Activated CD4-positive, alpha-beta memory T cell treated with anti-CD3 and anti-CD28 coated beads for 36 hours (primary cell): ENCODE measurements at regions not wholly inside any gene's neighbourhood (a gene's known extent, or its start where the extent isn't known, plus 50 kb on each side); places are given as distances from the start of the nearest gene placed in this dataset.
A peak's percentile ranks its signal among the peaks of the same experiment; 100 is the strongest.
"Not testable (repeated sequence)": the region's sequence is repeated elsewhere in the genome, so short reads cannot be mapped to it uniquely, and the experiment has no call there.

Experiments
- CTCF ChIA-PET: fragments of 350-600 bp; sonication (Branson Sonifier 250); formaldehyde crosslinking; loops from one replicate; lab custom pipeline; 2021; ENCODE audit warnings: antibody characterized with exemption, inconsistent platforms; lab: Charles Lee
- POLR2A ChIA-PET: fragments of 350-600 bp; sonication (Branson Sonifier 250); formaldehyde crosslinking; loops from one replicate; lab custom pipeline; 2021; ENCODE audit warnings: antibody characterized with exemption; lab: Charles Lee
- DNase-seq: peaks from one replicate; pipeline ENCODE4 v3.0.0-alpha.2; 2020
- H3K27ac Mint-ChIP-seq: one replicate; pipeline ENCODE4 v1.8.0; 2021; ENCODE audit warnings: mixed read lengths
- H3K27me3 Mint-ChIP-seq: one replicate; pipeline ENCODE4 v1.8.0; 2021; ENCODE audit warnings: mixed read lengths
- H3K36me3 Mint-ChIP-seq: one replicate; pipeline ENCODE4 v1.8.0; 2021; ENCODE audit warnings: mixed read lengths
- H3K4me1 Mint-ChIP-seq: one replicate; pipeline ENCODE4 v1.8.0; 2021; ENCODE audit warnings: low read depth, mixed read lengths
- H3K4me3 Mint-ChIP-seq: one replicate; pipeline ENCODE4 v1.8.0; 2021; ENCODE audit warnings: mild to moderate bottlenecking, mixed read lengths
- H3K9me3 Mint-ChIP-seq: one replicate; pipeline ENCODE4 v1.8.0; 2021; ENCODE audit warnings: mixed read lengths
- intact Hi-C: fragments of 100-400 bp; cut with micrococcal nuclease; formaldehyde crosslinking; loops from one replicate; pipeline ENCODE4 v1.15.1; 2023

DNA sequence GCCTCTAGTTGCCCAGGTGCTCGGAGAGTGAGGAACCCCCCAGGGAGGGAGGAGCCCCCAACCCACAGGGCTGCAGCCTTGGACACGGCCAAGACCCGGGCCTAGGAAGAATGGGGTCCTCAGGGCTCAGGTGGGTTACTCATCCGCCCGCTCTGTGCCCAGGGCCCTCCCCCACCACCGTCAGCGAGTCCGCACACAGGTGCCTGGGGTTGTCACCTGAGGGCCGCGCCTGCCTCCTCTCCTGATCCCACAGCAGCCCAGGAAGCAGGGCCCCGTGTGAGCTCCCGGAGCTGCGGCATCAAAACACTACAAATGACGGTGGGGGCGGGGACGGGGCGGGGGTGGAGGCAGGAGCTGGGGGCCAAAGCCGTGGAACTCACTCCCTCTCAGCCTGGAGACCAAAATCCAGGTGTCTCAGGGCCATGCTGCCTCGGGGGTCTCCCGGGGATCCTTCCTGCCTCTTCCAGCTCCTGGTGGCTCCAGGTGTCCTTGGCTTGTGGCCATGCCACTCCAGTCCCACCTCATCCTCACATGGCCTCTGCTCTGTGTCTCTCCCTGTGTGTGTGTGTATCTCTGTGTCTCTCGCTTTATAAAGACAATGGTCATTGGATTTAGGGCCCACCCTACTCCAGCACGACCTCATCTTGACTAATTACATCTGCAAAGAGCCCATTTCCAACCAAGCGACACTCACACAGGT lies 172.7 kb downstream of the NPIPB11 start:
- H3K4me3 Mint-ChIP-seq, H3K27me3 Mint-ChIP-seq, POLR2A ChIA-PET, intact Hi-C loops, H3K4me1 Mint-ChIP-seq, H3K36me3 Mint-ChIP-seq, DNase-seq, H3K27ac Mint-ChIP-seq, H3K9me3 Mint-ChIP-seq, CTCF ChIA-PET: not testable (repeated sequence)

DNA sequence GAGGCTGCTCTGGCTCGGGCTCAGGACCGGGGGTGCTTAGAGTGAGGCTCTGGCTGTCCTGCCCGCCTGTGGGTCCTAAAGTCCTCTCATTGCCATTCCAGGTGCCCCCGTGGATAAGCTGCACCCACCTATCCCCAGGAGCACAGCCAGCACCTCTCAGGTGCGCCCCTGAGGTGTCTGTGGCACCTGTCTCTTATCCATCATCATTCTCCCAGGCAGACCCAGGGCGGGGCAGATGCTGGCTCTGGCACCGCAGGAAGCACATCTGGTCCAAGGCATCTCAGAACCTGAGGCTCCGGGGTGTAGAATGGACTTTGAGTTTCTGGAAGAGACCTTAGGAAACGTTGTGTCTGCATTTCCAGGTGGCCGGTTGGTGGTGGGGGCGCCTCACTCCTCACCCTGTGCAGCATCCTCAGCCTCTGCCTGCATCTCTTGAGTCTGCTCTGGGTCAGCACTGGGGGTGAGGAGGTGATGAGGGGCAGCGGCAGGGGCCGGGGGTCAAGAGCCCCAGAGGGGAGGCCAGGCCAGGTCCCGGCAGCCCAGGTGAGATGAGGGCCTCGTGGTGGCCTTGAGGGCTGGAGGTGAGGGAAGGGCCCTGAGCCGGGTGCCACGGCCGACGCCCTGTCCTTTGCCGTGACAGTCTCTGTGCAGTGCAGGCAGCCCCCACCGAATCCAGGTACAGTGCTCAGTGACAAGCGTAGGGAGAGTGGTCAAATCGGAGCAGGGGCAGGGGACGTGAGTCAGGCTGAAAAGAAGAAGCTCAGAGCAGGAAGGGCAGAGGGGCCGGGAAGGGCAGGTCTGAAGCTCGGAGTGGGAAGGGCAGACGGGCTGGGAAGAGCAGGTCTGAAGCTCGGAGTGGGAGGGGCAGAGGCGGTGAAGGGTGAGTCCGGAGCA lies 173.5 kb downstream of the NPIPB11 start:
- H3K9me3 Mint-ChIP-seq = no peaks in the 10 kb centered on the region

DNA sequence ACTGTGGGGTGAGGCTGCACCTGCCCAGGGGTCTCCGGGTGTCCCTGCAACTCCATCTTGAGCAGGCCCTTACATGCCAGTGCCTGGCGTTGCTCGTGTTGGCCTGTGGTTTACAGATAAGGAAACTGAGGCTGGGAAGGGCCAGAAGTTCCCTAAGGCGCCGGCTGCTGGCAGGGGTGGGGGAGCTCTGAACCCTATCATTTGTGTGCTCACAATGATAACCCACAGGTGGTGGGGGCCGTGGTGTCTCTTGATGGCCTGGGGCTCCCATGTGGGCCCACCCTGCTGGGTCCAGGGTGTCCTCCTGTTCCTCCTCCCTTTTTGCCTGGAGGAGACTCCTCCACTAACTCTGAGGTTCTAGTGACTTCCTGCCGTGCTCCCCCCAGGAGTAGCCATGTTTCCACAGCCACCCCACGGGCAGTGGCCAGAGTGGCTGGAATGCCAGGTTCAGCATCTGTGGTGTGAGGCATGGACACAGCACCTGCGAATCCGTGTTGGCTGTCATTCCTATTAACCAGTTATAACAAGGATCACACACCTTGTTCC lies 174.3 kb downstream of the NPIPB11 start:
- H3K4me1 Mint-ChIP-seq, intact Hi-C loops, POLR2A ChIA-PET, CTCF ChIA-PET, H3K9me3 Mint-ChIP-seq, DNase-seq, H3K27ac Mint-ChIP-seq, H3K36me3 Mint-ChIP-seq, H3K4me3 Mint-ChIP-seq, H3K27me3 Mint-ChIP-seq: not testable (repeated sequence)

More for the DNA sequence above, 173.5 kb downstream of the NPIPB11 start:
- no peak overlapping the region for H3K4me3 Mint-ChIP-seq
- CTCF ChIA-PET = no interaction called here
- no peaks in the 10 kb centered on the region for H3K27me3 Mint-ChIP-seq
- H3K27ac Mint-ChIP-seq = no peak overlapping the region
- H3K36me3 Mint-ChIP-seq = peaks cover 2% of the 10 kb centered on the region
- DNase-seq = no peak
- POLR2A ChIA-PET = no interaction called here
- intact Hi-C loops = no loop called here
- H3K4me1 Mint-ChIP-seq = no peaks in the 10 kb centered on the region

GRCh38 chr16:29231244-29231643 lies 175.3 kb downstream of the NPIPB11 start:
- Mint-ChIP-seq H3K4me3 (no peak overlapping the region), H3K9me3 (no peaks in the 10 kb centered on the region), H3K4me1 (peaks cover 5% of the 10 kb centered on the region), H3K27me3 (no peaks in the 10 kb centered on the region), H3K27ac (no peak overlapping the region), H3K36me3 (peaks cover 2% of the 10 kb centered on the region)
- intact Hi-C loops = no loop called here
- DNase-seq = no peak
- CTCF ChIA-PET = no interaction called here
- POLR2A ChIA-PET = no interaction called here

DNA sequence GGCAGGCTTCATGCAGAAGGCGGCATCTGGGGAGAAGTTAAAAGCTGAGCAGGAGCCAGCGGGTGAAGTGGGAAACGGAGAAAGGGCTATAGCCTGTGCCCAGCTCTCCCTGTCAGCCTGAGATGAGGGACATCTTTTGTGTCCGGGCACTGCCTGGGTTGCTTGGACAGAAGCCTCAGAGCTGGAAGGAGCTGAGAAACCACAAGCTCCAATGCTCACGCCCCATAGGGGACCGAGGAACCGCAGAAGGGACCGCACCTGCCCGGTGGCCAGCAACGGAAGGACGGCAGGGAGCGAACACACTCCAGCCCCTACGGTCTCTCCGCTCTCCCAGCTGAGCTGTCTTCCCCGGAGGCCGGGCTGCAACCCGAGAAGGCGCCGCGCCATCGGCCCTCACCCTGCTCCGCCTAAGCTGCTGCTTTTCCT lies 175.8 kb downstream of the NPIPB11 start:
- H3K4me3 Mint-ChIP-seq = no peak overlapping the region
- no peaks in the 10 kb centered on the region for H3K27me3 Mint-ChIP-seq
- H3K27ac Mint-ChIP-seq = no peak overlapping the region
- peaks cover 5% of the 10 kb centered on the region for H3K4me1 Mint-ChIP-seq
- H3K36me3 Mint-ChIP-seq = peaks cover 2% of the 10 kb centered on the region
- POLR2A ChIA-PET = no interaction called here
- no peaks in the 10 kb centered on the region for H3K9me3 Mint-ChIP-seq
- intact Hi-C loops = no loop called here
- no peak for DNase-seq
- CTCF ChIA-PET = no interaction called here

GRCh38 chr16:29230006-29230668 lies 176.4 kb downstream of the NPIPB11 start:
- intact Hi-C loops, H3K27me3 Mint-ChIP-seq, H3K9me3 Mint-ChIP-seq, POLR2A ChIA-PET, H3K4me3 Mint-ChIP-seq, H3K36me3 Mint-ChIP-seq, CTCF ChIA-PET, H3K4me1 Mint-ChIP-seq, H3K27ac Mint-ChIP-seq, DNase-seq: not testable (repeated sequence)

GRCh38 chr16:29229616-29230005 lies 176.9 kb downstream of the NPIPB11 start:
- intact Hi-C loops, CTCF ChIA-PET, POLR2A ChIA-PET, DNase-seq, H3K27ac Mint-ChIP-seq, H3K4me1 Mint-ChIP-seq, H3K27me3 Mint-ChIP-seq, H3K9me3 Mint-ChIP-seq, H3K36me3 Mint-ChIP-seq, H3K4me3 Mint-ChIP-seq: not testable (repeated sequence)

DNA sequence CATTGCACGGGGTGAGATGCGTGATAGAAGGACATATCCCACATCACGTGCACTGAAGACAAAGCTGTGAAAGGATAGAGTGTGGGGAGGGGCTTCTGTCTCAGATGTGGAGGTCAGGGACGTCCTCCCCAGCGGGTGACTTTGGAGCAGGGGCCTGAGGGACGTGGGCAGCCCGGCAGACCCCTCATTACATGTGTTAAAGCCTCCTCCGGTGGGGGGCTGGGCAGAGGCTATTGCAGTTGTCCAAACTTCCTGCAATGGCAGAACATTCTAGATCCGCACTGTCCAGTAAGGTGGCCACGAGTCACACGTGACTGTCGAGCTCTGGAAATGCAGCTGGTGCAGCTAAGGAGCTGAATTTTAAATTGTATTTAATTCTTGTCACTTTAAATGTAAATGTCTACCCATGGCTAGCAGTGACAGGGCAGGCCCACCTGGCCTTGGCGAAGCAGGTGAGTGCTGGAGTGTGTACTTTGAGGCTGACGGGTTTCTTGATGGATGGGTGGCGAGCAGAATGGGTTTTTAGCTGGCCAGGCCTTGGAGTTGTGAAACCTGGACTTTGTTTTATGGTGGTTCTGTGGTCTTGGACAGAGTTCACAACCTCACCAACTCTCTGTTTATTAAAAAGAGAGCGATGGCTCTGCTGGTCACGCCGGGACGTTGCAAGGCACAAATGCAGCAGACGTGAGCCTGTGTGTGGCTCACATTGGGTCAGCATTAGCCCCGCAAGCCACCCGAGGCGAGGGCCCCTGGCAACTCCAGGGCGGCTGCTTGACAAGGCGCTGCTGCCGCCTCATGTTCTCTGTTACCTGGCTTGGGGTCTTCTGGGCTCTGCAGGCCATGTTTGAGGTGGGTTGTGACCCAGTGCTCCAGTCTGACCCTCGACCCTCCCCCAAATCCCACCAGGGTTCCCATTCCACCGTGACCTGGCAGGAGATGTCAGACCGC lies 177.6 kb downstream of the NPIPB11 start:
- intact Hi-C loops, H3K4me1 Mint-ChIP-seq, H3K36me3 Mint-ChIP-seq, POLR2A ChIA-PET, CTCF ChIA-PET, DNase-seq, H3K4me3 Mint-ChIP-seq, H3K27me3 Mint-ChIP-seq, H3K27ac Mint-ChIP-seq, H3K9me3 Mint-ChIP-seq: not testable (repeated sequence)

GRCh38 chr16:29227751-29228663 lies 178.5 kb downstream of the NPIPB11 start:
- peak; percentile 71 for DNase-seq
- H3K27me3 Mint-ChIP-seq, H3K9me3 Mint-ChIP-seq, CTCF ChIA-PET, POLR2A ChIA-PET, H3K27ac Mint-ChIP-seq, H3K4me3 Mint-ChIP-seq, H3K36me3 Mint-ChIP-seq, intact Hi-C loops: not testable (repeated sequence)
- peaks cover 13% of the 10 kb centered on the region for H3K4me1 Mint-ChIP-seq

DNA sequence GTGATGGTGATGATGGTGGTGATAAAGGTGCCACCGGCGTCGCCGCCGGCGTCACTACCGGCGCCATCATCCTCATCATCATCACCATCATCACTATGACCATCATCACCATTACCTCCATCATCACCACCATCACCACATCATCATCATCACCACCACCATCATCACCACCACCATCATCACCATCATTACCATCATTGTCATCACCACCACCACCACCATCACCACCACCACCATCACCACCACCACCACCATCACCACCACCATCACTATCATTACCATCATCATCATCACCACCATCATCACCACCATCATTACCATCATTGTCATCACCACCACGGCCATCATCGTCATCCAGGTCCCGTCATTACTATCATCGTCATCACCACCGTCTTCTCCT lies 179.7 kb downstream of the NPIPB11 start:
- Mint-ChIP-seq H3K4me3 (no peak overlapping the region), H3K4me1 (peaks cover 14% of the 10 kb centered on the region), H3K27ac (no peak overlapping the region), H3K27me3 (no peaks in the 10 kb centered on the region), H3K9me3 (peaks cover 5% of the 10 kb centered on the region), H3K36me3 (peaks cover 2% of the 10 kb centered on the region)
- ChIA-PET POLR2A (no interaction called here), CTCF (no interaction called here)
- no peak for DNase-seq
- intact Hi-C loops = no loop called here

GRCh38 chr16:29224675-29225074 lies 181.8 kb downstream of the NPIPB11 start:
- H3K27ac Mint-ChIP-seq, H3K4me3 Mint-ChIP-seq, intact Hi-C loops, H3K9me3 Mint-ChIP-seq, H3K36me3 Mint-ChIP-seq, CTCF ChIA-PET, H3K27me3 Mint-ChIP-seq, POLR2A ChIA-PET, DNase-seq: not testable (repeated sequence)
- H3K4me1 Mint-ChIP-seq = peaks cover 14% of the 10 kb centered on the region
